H1 (cell line): ENCODE measurements at regions not wholly inside any gene's neighbourhood (a gene's known extent, or its start where the extent isn't known, plus 50 kb on each side); places are given as distances from the start of the nearest gene placed in this dataset.

Source experiments
- BCL11A ChIP-seq, 2 experiments: IDR thresholded peaks; one replicate each; pipeline ENCODE4 v1.6.1; 2011; ENCODE audit warnings: low read depth in 2 of 2, low read length in 2 of 2, mild to moderate bottlenecking in 2 of 2
- CBX8 ChIP-seq: fragments of 300-800, 300-1000 bp; sonication (generic); IDR thresholded peaks from 2 replicates; pipeline ENCODE4 v1.7.1; 2016; ENCODE audit warnings: low read depth, low read length, borderline replicate concordance
- CHD1 ChIP-seq: IDR thresholded peaks from 2 replicates; pipeline ENCODE4 v1.6.1; 2012; ENCODE audit warnings: low read depth, low read length, improper control_type of control experiment
- EZH2 ChIP-seq: fragments of 200-600 bp; sonication (generic); IDR thresholded peaks from 2 replicates; pipeline ENCODE4 v1.7.1; 2012; ENCODE audit warnings: low read depth, mild to moderate bottlenecking, moderate library complexity, low read length, inconsistent platforms; ENCODE audit not compliant: severe bottlenecking
- GTF2F1 ChIP-seq: IDR thresholded peaks from 2 replicates; pipeline ENCODE4 v1.6.1; 2012; ENCODE audit warnings: low read depth, low read length, improper control_type of control experiment, borderline replicate concordance
- NRF1 ChIP-seq: IDR thresholded peaks from 2 replicates; pipeline ENCODE4 v1.6.1; 2011; ENCODE audit warnings: mild to moderate bottlenecking, low read depth, low read length, improper control_type of control experiment
- SAP30 ChIP-seq: fragments of 300-600 bp; sonication (generic); IDR thresholded peaks from 2 replicates; pipeline ENCODE4 v1.7.1; 2012; ENCODE audit warnings: low read length, moderate library complexity, mild to moderate bottlenecking, inconsistent platforms; ENCODE audit not compliant: insufficient read depth, insufficient replicate concordance
- SIRT6 ChIP-seq: IDR thresholded peaks from one replicate; pipeline ENCODE4 v1.7.1; 2012; ENCODE audit warnings: low read length, inconsistent platforms
- TAF7 ChIP-seq: optimal IDR thresholded peaks from 2 replicates; pipeline ENCODE3; 2011; ENCODE audit warnings: low read depth, mild to moderate bottlenecking, inconsistent platforms, low read length, moderate library complexity, borderline replicate concordance

DNA sequence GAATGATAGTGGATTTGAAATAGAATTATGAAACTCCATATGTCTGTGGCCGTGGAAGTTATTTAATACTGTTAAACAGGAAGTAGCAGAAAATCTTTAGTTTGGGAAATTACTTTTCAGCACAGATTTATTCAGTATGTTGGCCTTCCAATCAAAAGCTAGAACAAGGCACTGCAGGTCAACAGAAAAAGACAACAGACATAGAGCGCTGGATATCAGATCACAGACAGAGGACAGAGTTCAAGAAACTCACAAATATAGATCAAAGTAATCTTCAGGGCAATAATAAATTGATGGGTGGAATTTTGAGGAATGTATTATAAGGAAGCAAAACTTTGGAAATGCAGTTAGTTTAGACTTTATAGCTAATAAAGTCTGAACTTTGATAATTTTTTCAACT lies 159.5 kb upstream of the TMCO5A start (continued):
- no peak for TF ChIP-seq BCL11A (IDR thresholded peaks at IDR 0.05; ENCODE audit: low read depth in 2 of 2, low read length in 2 of 2)
- no peak for TF ChIP-seq EZH2
- no peak for TF ChIP-seq SAP30
- TF ChIP-seq CHD1, result no peak
- TF ChIP-seq SIRT6, result no peak
- no peak for TF ChIP-seq CBX8
- no peak for TF ChIP-seq GTF2F1
- TF ChIP-seq TAF7, result no peak
- no peak for TF ChIP-seq NRF1
